HG03460 (cell line): ENCODE measurements at regions not wholly inside any gene's neighbourhood (a gene's known extent, or its start where the extent isn't known, plus 50 kb on each side); places are given as distances from the start of the nearest gene placed in this dataset.
A peak's percentile ranks its signal among the peaks of the same experiment; 100 is the strongest.
"Not testable (repeated sequence)": the region's sequence is repeated elsewhere in the genome, so short reads cannot be mapped to it uniquely, and the experiment has no call there.

Experiments used
- ATAC-seq: cut with Tn5 transposase; IDR thresholded peaks from one replicate; pipeline ENCODE4 v1.9.1; 2021; ENCODE audit not compliant: unreplicated experiment

DNA sequence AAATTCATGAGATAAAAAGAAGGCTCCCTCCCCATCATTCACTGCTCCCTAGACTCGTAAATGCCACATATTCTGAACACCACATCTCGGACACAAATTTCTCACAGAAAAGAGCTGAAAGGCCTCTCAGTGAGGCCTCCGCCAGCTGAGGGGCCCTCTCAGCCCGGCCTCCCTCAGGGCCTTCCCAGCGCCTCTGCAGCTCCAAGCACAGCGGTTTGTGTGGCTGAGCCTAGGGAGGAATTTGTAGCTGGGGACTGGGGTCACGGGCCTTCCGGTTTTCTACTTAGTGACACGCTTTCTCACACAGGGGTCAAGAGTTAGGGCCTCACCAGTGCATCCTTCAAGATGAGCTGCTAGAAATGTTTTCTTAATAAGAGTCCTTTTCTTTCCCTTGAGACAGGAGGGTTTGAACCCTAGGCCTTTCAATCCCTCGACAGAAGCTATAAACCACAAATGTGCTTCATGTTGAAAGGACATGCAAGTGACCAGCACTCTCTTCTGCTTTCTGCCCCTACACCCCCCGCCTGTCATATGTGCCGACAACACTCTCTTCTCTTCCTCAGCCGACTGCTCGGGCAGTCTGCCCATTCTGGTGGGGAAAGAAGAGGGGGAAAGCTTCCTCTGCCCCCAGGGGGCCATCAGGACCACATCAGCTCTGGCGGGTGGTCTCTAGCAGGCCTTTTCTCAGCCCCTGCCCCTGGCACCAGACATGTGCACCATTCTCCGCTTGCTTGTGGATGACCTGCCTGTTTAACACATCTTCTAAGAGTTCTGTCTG, 104.9 kb downstream of the CHIC2 start:
- ATAC-seq = no peak

DNA sequence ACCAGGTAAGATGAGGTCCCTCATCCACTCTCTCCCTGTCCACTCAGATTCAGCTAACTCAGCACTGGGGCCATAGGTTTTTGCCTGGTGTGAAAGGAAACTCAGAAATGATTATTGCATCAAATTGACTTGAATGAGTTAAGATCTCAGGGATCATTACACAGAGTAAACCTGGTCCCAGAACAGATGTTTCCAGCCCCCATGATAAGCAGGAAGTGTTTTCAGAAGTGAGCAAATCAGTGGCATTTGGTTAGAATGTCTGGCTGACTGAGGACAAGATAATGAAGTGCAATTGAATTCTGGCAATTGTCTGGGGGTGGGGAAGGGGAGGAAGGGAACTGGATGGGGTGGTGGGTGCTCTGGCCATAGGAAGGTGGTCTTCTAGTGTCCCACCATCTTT, 108.0 kb downstream of the CHIC2 start:
- ATAC-seq = no peak

DNA sequence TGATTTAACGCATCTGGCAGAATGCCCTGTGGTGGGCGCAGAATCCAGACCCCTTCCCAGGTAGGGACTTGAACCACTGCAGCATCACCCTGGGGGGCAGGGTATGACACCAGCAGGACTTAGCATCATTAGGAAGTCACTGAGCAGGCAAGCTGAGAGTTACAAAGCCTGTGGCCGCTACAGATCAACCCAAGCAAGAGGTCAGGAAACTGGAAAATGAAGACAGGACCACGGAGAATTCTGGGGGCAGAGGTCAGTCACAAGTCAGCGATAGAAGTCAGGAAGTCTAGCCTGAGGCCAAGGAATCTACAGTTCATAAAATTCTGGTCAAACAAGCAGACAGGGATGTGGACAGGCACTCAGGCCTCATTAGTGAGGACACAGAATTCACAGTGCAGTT, 108.4 kb downstream of the CHIC2 start:
- ATAC-seq = no peak

DNA sequence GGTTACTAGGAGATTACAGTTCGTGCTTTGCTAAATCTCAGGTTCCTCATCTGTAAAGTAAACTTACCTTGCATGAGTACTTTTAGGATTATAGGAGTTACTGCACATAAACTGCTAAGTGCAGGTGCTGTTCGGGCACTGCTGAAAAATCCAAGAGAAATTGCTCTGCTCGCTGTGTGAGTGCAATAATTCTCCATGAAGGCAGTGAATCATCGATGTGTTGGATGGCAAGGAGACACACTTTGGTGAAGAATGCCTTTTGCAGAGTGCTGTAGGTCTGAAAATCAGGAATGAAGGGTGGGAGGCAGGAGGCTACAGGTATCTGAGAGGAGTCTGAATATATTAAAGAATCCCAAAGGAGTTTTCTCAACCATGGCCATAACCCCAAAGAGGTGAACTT, 113.0 kb downstream of the CHIC2 start:
- no peak for ATAC-seq

DNA sequence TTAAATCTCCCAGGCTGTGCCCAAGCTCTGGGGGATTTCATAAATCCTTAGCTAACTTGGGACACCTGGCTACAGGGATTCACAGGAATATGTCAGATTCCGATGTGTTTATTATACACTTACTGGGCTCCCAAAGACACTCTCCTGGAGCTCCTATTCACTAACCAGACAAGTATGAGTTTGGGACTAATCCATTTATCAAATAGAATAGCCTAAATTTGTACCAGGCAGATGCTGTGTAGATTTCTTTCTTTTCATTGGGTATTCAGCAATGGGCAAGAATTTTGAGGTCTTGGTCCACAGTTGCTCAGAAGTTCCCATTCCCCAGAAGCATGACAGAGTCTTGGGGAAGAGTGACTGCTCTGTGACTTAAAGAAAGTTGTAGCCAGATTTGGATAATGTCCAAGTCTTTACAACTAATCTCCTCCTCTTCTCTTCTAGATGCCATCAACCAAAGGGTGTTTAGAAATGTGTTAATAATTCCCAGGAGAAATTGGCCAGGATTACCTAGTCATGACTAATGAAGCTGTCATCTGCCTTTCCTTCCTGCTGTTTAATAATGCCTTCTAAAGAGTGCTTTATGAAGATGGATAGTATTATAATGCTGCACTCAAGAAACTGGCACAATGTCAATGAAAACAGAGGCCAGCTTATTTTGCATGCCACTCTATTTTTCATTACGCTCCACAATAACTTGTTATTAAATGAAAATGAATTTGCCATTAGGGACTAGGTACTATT, 120.9 kb downstream of the CHIC2 start:
- no peak for ATAC-seq

DNA sequence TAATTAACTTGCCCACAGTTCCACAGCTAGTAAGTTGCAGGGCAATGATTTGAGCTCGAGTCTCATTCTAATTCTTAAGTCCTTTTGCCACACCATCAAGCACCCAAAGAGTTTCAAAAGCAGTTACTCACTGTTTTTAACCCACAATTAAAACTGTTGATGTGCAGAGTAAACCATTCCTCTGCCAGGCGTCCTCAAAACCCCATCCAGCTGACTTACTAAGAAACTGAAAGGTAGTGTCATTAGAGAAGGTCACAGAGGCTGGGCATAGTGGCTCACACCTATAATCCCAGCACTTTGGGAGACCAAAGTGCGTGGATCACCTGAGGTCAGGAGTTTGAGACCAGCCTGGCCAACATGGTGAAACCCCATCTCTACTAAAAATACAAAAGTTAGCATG, 121.7 kb downstream of the CHIC2 start:
- ATAC-seq = no peak

DNA sequence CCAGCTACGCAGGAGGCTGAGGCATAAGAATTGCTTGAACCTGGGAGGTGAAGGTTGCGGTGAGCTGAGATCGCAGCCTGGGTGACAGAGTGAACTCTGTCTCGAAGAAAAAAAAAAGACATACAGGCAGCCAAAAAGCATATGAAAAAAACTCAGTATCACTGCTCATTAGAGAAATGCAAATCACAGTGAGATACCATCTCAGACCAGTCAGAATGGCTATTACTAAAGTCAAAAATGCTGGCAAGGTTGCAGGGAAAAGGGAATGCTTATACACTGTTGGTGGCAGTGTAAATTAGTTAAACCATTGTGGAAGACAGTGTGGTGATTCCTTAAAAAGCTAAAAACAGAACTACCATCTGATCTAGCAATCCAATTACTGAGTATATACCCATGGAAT, 123.1 kb downstream of the CHIC2 start:
- no peak for ATAC-seq

DNA sequence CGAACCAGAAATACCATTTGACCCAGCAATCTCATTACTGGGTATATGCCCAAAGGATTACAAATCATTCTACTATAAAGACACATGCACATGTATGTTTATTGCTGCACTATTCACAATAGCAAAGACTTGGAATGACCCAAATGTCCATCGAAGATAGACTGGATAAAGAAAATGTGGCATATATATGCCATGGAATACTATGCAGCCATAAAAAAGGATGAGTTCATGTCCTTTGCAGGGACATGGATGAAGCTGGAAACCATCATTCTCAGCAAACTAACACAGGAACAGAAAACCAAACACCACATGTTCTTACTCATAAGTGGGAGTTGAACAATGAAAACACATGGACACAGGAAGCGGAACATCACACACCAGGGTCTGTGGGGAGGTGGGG, 124.5 kb downstream of the CHIC2 start:
- ATAC-seq = not testable (repeated sequence)

DNA sequence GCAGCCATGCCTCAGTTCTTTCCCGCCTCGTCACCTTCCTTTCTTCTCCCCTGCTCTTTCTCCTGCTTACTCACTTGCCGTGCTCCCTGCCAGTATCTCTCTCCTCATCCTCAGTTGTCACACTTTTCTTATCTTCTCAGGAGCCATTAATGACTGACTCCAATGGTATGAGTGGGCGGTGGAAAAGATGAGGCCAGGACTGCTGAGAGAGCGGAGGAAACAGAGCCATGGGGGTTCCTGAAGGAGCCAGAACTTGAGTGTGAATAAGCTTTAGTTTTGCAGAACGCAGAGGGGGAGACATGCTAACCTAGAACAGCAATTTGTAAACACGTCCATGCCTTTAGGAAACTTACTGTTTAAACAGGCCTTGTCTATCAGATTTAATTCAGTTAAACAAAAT, 126.5 kb downstream of the CHIC2 start:
- ATAC-seq = no peak

DNA sequence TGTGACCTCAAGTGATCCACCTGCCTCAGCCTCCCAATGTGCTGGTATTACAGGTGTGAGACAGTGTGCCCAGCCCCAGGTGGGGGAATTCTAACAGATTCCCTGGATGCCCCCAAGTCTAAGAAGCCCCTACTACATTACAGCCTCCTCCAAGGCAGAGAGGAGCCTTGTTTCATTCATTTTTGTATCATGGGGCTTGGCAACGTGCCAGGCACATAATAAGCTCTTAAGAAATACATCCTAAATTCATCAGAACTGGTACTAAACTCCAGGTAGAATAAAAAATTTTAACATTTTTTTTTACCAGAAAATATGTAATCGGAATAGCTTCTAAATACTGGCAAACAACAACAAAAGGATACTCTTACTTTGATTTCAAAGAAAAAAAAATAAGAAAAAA, 127.1 kb downstream of the CHIC2 start:
- no peak for ATAC-seq

DNA sequence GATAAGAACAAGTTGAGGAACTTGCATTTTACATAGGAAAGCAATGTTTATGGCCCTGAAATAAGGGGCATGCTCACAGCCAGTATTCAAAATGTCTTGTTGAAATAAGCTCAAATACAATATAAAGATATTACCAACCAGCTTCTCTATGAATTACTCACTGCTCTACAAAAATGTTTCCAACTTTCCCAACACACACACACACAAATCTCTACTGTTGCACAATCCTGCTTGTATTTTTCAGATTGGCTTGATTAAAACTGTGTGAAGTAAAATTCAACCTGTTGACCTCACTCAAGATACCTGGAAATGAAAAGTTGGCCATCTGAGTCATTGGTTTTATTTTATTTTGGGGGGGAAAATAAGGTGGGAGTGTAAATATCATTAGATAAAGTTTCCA, 128.6 kb downstream of the CHIC2 start:
- ATAC-seq = no peak

DNA sequence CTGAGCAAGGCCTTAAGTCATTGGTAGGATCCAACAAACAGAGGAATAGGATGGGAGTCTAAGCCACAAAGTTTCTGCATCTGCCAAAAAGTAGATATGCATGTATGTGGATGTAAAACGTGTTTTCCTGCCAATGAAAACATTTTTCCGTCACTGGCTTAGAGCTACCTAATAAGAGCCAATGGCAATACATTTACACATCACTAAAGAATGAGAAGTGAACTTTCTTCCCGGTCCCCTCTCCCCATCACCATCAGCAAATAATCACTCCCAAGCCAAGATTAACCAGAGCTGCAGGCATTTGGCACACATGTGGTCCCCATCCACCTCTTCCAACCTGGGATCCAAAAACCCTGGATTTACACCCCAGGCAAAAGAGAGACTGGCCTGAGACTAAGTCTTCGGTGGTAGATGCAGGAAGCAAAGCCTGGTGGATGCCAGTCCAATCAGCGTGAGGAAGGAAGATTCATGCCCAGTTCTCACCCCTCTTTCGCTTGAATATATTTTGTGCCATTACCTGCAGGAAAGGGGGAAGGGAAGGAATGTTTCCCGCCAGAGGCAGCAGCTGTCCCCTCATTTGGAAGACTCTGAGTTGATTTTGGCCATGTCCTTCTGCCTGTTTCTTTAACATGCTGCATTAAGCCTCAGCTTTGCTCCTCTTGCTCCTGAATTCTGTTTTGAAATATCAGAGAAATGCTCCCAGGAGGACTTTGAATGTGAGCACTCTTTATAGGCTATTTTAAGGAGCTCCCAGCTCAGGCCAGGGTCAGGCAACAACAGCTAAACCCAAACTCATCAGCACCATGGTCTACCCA, 131.4 kb downstream of the CHIC2 start:
- no peak for ATAC-seq

DNA sequence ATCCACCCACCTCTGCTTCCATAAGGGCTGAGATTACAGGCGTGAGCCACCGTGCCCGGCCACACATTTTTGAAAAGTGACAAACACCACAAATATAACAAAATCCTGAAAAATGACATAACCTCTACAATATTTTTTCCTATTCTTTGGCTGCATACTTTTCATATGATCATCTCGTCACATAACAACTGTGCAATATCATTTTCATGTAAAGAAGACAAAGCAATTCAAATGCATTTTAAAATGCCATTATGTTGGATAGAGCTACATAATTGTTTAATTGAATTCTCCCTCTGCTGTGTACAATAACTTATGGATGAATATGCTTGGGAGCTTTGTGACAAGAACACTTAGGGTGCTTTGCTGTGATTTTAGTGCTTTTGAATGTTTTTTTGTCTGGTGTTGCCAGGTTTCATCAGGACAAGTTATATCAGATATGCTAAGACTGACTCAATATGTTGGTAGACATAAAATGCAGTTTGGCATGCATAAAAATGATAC, 132.9 kb downstream of the CHIC2 start:
- ATAC-seq = no peak

DNA sequence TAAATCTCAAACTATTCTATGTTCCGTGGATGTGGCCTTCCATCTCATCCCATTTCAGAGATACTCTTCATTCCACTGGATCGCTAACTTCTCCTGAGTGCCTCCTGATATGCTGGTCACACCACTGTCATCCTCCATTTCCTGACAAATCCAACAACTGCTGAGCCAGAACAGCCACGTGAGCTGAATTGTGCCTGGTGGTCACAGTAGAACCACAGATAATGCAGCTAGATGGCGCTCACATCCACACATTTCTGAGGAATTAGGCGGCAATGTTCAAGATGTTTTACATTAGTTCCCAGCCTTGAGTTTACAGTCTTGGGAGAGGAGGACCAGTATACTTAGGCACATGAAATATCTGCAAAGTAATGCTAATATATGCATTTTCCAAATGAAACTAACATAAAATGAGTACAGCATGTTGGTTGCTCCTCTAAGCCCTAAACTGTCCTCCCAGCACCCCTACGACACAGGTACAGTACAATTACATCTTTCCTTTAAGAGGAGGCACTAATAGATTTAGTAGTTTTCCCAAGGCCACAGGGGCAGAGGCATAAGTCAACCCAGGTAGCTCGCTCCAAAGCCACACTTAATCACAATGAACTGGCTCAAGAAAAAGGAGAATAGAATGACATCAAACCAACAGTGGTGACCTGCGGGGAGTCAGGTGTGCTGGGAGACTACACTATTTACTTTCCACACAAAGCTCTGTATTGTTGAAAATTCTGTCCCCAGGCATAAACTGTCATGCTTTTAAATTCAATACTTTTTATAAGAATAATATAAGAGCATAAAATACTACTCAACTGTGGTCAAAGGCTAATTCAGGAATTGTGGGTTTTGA, 134.2 kb downstream of the CHIC2 start:
- peak; percentile 74 for ATAC-seq

DNA sequence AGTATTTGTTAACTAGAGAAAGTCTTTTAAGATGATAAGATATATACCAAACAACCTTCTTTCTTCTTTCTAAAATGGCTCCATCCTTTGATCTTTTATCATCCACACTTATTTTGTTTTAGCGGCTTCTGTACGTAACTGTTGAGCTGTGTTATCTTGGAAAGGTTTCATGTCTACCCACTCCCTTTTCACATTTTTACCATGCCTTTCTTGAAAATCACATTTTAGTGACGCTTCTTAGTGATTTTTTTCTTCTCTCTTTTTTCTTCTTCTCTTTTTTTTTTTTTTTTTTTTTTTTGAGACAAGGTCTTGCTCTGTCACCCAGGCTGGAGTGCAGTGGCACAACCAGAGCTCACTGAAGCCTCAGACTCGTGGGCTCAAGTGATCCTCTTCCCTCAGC, 135.1 kb downstream of the CHIC2 start:
- no peak for ATAC-seq

DNA sequence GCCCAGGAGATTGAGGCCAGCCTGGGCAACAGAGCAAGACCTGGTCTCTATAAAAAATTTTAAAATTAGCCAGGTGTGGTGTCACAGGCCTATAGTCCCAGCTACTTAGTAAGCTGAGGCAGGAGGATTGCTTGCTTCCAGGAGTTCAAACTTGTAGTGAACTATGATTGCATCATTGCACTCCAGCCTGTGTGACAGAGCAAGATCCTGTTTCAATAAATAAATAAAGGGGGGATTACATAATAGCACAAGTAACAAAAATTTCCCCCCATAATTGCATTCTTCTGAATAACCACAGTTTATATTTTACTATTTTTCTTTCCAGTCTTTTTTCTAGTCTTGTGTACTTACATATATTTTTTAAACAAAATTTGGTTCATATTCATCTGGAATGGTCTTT, 135.6 kb downstream of the CHIC2 start:
- no peak for ATAC-seq

DNA sequence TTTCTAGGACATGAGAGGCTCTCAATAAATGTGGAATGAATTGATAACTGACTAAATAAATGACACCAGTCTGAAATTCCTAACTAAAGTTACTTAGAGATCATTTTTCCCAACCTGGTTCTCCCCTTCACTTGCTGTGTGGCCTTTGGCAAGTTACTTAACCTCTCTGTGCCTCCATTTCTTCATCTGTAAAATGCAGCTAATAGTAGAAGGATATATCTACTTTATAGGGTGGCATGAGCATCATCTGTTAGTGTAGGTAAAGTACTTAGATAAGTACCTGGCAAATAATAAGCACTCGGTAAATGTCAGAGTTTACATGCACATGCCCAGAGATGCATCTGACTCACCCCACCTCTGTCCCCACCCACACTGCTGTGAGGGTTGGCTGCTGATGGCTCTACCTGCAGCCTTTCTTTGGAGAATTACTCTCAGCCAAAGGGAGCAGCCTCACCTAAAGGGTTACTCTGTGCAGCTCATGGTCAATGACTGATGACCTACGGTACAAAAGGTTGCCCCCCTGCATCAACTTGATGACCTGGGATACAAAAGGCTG, 139.3 kb downstream of the CHIC2 start:
- ATAC-seq = no peak

DNA sequence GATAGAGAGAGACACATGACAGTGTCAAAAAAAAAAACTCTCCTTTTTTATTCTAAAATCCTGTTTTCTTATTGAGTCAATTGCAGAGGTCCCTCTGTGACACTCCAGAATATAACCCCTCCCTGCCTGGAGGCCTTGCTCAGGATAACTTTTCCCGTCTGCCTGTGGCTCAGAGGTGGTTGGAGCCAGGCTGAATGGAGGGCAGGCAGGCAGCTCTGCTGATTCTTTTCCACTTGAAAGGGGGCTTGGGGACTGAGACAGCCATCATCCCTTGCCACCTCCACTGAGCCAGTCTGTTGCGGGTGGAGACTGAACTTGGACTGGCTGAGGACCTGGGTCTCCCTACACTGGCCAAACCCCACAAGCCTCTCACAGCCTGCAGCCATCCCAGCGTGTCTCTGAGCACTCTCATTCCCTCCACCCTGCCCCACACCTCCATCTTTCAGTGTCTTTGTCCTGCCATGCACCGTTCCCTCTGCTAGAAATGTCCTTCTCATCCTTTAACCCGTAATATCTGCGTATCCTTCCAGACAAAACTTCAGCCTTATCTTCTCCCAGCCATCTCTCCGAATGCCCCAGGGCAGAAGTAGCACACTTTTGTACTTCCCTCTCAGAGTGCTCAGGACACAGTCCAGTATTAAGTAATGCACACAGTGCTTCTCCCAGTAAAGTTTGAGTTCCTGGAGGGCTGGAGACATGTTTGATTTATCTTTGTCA, 139.9 kb downstream of the CHIC2 start:
- no peak for ATAC-seq

DNA sequence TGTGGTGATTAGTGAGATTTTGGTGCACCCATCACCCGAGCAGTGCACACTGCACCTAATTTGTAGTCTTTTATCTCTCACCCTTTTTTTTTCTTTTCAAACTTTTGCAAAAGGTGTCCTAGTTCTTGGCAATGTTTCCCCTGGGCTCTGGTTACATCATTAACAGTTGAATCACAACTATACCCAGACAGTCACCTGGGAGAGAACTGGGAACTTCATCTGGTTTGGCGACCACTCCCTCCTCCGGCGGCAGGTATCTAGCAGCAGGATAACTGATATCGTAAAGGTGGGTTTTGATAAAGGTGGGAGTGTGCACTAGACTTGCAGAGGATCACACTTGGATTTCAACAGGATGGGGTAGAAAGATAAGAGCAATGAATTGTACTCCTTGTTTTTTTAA, 140.5 kb downstream of the CHIC2 start:
- ATAC-seq = no peak

DNA sequence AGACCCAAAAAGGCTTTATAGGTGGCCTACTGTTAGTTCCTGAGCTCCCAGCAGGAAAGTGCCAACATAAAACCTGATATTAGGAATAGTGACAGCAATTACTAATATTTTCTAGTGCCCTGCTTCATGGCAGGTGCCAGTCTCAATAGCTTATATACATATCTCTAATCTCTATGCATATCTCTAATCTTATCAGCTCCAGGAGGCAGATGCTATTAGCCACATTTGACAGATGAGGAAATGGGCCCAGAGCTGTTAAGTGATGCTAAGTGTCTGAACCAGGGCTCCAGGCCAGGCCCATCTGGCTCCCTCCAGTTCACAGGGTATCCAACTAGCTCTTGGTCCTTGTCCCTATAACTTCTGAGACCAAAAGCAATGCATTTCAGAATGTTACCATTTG, 142.5 kb downstream of the CHIC2 start:
- no peak for ATAC-seq
